ENCODE measurements at regions not wholly inside any gene's neighbourhood (a gene's known extent, or its start where the extent isn't known, plus 50 kb on each side); places are given as distances from the start of the nearest gene placed in this dataset.
"Not testable (repeated sequence)": the region's sequence is repeated elsewhere in the genome, so short reads cannot be mapped to it uniquely, and the experiment has no call there.

DNA sequence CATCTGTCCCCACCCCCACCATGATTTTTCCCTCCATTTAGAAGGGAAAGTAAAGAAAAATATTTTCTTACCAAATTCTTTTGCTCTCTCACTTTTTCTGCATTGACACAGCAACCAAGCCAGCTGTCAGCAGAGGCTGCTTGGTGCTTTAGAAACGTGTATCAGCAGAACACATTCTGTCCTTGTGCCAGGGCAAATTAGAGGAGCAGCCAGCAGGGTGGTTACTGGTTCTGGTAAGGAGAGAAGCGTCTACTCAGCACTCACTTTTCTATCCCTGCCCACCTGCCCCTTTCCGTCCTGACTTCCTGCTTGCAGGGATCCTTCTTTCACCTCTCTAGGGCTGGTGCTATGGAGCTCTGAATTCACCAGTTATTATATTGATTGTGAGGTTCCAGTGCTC is 327.5 kb upstream of the PDE3A start:
- no peaks in the 10 kb centered on the region for H3K36me3 Mint-ChIP-seq

DNA sequence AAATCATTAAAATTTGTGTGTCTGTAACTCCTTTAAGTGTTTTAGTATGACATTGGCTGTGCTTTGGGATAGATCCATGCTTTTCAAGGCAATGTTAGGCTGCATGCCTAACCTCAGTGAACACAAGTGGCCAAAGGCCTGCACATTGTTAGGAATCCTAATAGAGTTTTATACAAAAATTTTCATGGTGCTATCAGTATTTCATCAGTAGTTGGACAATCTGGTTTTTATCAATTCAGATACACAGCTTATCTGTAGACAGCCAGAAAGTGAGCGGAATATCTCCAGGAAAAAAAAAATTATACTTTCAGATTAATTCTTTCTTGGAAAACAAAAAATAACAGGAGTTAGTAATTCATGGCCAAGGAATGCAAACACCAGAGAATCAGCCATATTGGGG is 324.0 kb upstream of the PDE3A start:
- no peak overlapping the region for H3K27ac Mint-ChIP-seq
- no peaks in the 10 kb centered on the region for H3K4me1 Mint-ChIP-seq
- no peak overlapping the region for H3K4me3 Mint-ChIP-seq
- no peak for DNase-seq
- H3K9me3 Mint-ChIP-seq, result no peaks in the 10 kb centered on the region
- CTCF ChIA-PET, result no interaction called here
- H3K27me3 Mint-ChIP-seq, result no peaks in the 10 kb centered on the region
- H3K36me3 Mint-ChIP-seq, result no peaks in the 10 kb centered on the region

More for the DNA sequence above, 327.5 kb upstream of the PDE3A start:
- H3K9me3 Mint-ChIP-seq, result peaks cover 2% of the 10 kb centered on the region
- CTCF ChIA-PET, result no interaction called here
- DNase-seq, result no peak
- no peak overlapping the region for H3K4me3 Mint-ChIP-seq
- no peak overlapping the region for H3K27ac Mint-ChIP-seq
- no peaks in the 10 kb centered on the region for H3K27me3 Mint-ChIP-seq
- no peaks in the 10 kb centered on the region for H3K4me1 Mint-ChIP-seq

DNA sequence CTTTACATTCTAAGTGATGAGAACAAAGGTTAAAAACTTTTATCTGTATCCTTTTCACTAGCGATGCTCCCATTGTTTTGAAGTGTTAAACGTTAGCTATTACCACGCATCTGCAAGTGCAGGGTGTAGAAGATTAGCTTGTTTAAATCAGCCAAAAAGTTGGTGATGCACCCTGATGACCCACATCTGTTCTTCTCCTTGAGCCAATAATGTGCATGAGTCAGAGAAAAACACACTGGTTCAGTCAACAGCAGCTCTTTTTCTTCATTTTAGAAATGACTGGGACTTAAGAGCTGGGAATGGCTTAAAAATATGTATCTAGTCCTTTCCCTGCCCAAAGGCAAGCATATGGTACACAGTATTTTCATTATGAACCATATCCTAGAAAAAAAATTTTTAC is 323.5 kb upstream of the PDE3A start:
- no peak for DNase-seq
- CTCF ChIA-PET, result no interaction called here
- H3K4me1 Mint-ChIP-seq, result no peaks in the 10 kb centered on the region
- H3K27ac Mint-ChIP-seq, result no peak overlapping the region
- no peak overlapping the region for H3K4me3 Mint-ChIP-seq
- no peaks in the 10 kb centered on the region for H3K9me3 Mint-ChIP-seq
- H3K27me3 Mint-ChIP-seq, result no peaks in the 10 kb centered on the region
- H3K36me3 Mint-ChIP-seq, result no peaks in the 10 kb centered on the region

DNA sequence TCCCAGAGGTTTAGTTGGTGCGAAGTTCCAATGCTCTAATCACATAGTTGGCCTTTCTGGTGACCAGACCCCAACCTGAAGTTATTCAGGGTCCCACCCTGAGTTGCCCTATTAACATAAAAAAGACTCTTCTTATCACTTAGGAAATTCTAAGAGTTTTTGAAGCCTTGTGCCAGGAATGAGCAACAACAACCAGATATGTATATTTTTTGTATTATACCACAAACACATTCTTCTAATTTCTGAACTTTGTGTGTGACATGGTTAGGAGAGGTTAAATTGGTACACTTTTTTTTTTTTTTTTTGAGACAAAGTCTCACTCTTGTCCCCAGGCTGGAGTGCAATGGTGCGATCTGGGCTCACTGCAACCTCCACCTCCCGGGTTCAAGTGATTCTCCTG is 320.4 kb upstream of the PDE3A start:
- no peak for DNase-seq
- H3K27me3 Mint-ChIP-seq, result no peaks in the 10 kb centered on the region
- no peaks in the 10 kb centered on the region for H3K36me3 Mint-ChIP-seq
- H3K4me1 Mint-ChIP-seq, result no peaks in the 10 kb centered on the region
- CTCF ChIA-PET, result no interaction called here
- no peak overlapping the region for H3K27ac Mint-ChIP-seq
- no peaks in the 10 kb centered on the region for H3K9me3 Mint-ChIP-seq
- no peak overlapping the region for H3K4me3 Mint-ChIP-seq

DNA sequence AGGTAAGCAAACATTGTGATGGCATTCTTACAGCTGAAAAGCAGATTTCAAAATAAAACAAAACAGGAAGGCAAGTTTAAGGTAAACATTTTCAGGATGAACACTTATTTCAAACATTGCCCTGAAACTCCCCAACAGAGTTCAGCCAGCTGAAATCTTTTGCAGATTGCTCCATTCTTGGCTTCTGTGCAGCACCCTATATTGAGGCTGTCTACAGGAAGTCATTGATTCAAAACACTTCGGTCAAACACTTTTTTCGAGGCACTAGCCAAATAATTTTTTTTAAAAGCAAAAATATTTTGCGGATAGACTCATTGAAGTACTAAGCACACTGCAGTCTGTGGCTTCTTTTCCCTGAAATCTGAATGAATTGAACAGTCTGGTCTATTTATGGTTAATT is 318.1 kb upstream of the PDE3A start:
- H3K27ac Mint-ChIP-seq, result no peak overlapping the region
- H3K27me3 Mint-ChIP-seq, result no peaks in the 10 kb centered on the region
- H3K36me3 Mint-ChIP-seq, result no peaks in the 10 kb centered on the region
- no peak overlapping the region for H3K4me3 Mint-ChIP-seq
- no peaks in the 10 kb centered on the region for H3K9me3 Mint-ChIP-seq
- CTCF ChIA-PET, result no interaction called here
- no peak for DNase-seq
- H3K4me1 Mint-ChIP-seq, result no peaks in the 10 kb centered on the region

DNA sequence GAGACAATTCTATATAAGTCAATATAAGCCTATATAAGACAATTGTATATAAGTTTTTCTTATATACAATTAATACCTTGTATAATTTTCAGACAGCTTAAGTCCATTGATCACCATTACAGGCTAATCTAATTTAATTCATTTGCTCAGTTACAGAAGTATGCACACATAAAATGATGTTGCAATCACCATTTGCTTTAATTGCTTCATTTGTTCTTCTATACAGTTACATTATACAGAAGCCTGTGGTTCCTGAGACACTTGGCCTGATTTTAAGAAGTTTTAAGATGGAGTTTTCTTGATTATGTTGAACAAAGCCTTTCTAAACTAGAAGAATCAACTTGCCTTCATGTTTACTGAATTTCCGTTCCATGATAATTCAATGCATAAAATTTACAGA is 314.6 kb upstream of the PDE3A start:
- H3K27ac Mint-ChIP-seq, result no peak overlapping the region
- CTCF ChIA-PET, result interaction anchor here (0.7 kb wide), 1 partner anchor 354 kb away, joined by 3 read pairs; no protein-coding TSS in a partner anchor
- DNase-seq, result no peak

DNA sequence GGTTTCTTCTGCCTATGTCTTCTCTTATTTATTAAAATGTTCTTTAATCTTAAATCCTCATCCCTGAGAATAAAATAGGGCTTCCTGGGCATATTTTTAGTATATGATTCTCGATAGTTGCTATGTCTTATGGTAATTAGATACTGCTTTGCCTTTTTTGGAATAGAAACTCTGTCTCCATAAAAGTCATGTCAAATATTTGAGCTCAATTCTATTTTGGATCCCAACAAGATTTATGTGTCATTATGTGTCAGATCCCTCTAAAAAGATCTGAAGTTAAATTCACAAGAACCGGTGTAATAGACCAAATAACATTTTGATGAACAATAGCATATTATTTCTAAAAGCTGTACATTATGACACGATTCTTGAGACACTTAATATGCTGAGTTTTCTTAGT is 312.5 kb upstream of the PDE3A start:
- H3K27me3 Mint-ChIP-seq, result no peaks in the 10 kb centered on the region
- no peak overlapping the region for H3K4me3 Mint-ChIP-seq
- no peak for DNase-seq
- no peak overlapping the region for H3K27ac Mint-ChIP-seq
- CTCF ChIA-PET, result no interaction called here
- peaks cover 4% of the 10 kb centered on the region for H3K9me3 Mint-ChIP-seq
- H3K36me3 Mint-ChIP-seq, result no peaks in the 10 kb centered on the region
- no peaks in the 10 kb centered on the region for H3K4me1 Mint-ChIP-seq

More for the DNA sequence above, 314.6 kb upstream of the PDE3A start:
- H3K36me3 Mint-ChIP-seq, result no peaks in the 10 kb centered on the region
- no peaks in the 10 kb centered on the region for H3K9me3 Mint-ChIP-seq
- H3K4me1 Mint-ChIP-seq, result no peaks in the 10 kb centered on the region
- no peaks in the 10 kb centered on the region for H3K27me3 Mint-ChIP-seq
- H3K4me3 Mint-ChIP-seq, result no peak overlapping the region

GRCh38 chr12:20057398-20057797 is 310.9 kb upstream of the PDE3A start:
- H3K9me3 Mint-ChIP-seq, result peaks cover 5% of the 10 kb centered on the region
- H3K4me3 Mint-ChIP-seq, result no peak overlapping the region
- no peaks in the 10 kb centered on the region for H3K27me3 Mint-ChIP-seq
- CTCF ChIA-PET, result no interaction called here
- no peak for DNase-seq
- no peak overlapping the region for H3K27ac Mint-ChIP-seq
- H3K36me3 Mint-ChIP-seq, result no peaks in the 10 kb centered on the region
- H3K4me1 Mint-ChIP-seq, result no peaks in the 10 kb centered on the region

DNA sequence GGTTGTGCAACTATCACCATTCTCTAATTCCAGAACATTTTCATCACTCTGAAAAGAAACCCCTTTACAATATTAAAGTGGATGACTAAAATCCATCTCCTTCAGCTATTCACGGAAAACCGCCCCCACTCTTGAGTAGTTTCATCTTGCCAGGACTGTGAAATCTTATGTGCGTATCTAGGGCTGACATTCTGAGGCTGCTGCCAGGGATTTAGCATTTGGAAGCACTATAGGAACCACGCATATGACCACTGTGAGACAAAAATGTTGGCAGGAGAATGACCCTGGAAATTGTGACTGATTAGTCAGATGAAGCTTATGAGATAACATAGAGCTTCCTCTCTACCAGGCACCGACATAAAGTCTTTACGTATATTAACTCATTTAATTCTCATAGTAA is 305.2 kb upstream of the PDE3A start:
- H3K27me3 Mint-ChIP-seq, result no peaks in the 10 kb centered on the region
- DNase-seq, result no peak
- H3K4me3 Mint-ChIP-seq, result no peak overlapping the region
- H3K4me1 Mint-ChIP-seq, result no peaks in the 10 kb centered on the region
- H3K9me3 Mint-ChIP-seq, result peaks cover 10% of the 10 kb centered on the region
- no peak overlapping the region for H3K27ac Mint-ChIP-seq
- CTCF ChIA-PET, result no interaction called here
- H3K36me3 Mint-ChIP-seq, result no peaks in the 10 kb centered on the region

GRCh38 chr12:20077618-20078017 is 290.7 kb upstream of the PDE3A start:
- no peaks in the 10 kb centered on the region for H3K4me1 Mint-ChIP-seq
- H3K36me3 Mint-ChIP-seq, result no peaks in the 10 kb centered on the region
- H3K27ac Mint-ChIP-seq, result no peak overlapping the region
- peaks cover 2% of the 10 kb centered on the region for H3K9me3 Mint-ChIP-seq
- H3K4me3 Mint-ChIP-seq, result no peak overlapping the region
- no peak for DNase-seq
- no peaks in the 10 kb centered on the region for H3K27me3 Mint-ChIP-seq
- CTCF ChIA-PET, result no interaction called here

DNA sequence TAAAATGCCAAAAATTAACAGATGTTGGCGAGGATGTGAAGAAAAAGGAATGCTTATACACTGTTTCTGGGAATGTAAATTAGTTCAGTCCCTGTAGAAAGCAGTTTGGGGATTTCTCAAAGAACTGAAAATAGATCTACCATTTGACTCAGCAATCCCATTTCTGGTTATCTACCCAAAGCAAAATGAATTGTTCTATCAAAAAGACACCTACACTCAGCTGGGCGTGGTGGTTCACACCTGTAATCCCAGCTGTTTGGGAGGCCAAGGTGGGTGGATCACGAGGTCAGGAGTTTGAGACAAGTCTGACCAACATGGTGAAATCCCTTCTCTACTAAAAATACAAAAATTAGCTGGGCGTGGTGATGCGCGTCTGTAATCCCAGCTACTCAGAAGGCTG is 279.3 kb upstream of the PDE3A start:
- H3K36me3 Mint-ChIP-seq, result no peaks in the 10 kb centered on the region
- no peaks in the 10 kb centered on the region for H3K27me3 Mint-ChIP-seq
- H3K4me1 Mint-ChIP-seq, result no peaks in the 10 kb centered on the region
- H3K9me3 Mint-ChIP-seq, result peaks cover 6% of the 10 kb centered on the region
- CTCF ChIA-PET, result no interaction called here
- no peak overlapping the region for H3K4me3 Mint-ChIP-seq
- H3K27ac Mint-ChIP-seq, result no peak overlapping the region
- no peak for DNase-seq

DNA sequence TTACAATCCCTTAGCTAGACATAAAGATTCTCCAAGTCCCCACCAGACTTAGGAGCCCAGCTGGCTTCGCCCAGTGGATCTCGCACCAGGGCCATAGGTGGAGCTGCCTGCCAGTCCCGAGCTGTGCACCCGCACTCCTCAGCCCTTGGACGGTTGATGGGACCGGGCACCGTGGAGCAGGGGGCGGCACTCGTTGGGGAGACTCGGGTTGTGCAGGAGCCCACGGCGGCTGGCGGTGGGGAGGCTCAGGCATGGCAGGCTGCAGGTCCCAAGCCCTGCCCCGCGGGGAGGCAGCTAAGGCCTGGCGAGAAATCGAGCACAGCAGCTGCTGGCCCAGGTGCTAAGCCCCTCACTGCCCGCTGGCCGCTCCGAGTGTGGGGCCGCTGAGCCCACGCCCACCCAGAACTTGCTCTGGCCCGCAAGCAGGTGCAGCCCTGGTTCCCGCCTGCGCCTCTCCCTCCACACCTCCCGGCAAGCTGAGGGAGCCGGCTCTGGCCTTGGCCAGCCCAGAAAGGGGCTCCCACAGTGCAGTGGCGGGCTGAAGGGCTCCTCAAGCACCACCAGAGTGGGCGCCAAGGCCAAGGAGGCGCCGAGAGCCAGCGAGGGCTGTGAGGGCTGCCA is 275.0 kb upstream of the PDE3A start:
- H3K27ac Mint-ChIP-seq, H3K27me3 Mint-ChIP-seq, DNase-seq, H3K4me1 Mint-ChIP-seq, H3K9me3 Mint-ChIP-seq, H3K36me3 Mint-ChIP-seq, CTCF ChIA-PET, H3K4me3 Mint-ChIP-seq: not testable (repeated sequence)

- no peaks in the 10 kb centered on the region for H3K27me3 Mint-ChIP-seq
- DNase-seq, result no peak
- no peaks in the 10 kb centered on the region for H3K36me3 Mint-ChIP-seq
- CTCF ChIA-PET, result no interaction called here
- peaks cover 4% of the 10 kb centered on the region for H3K9me3 Mint-ChIP-seq
- no peaks in the 10 kb centered on the region for H3K4me1 Mint-ChIP-seq
- no peak overlapping the region for H3K4me3 Mint-ChIP-seq
- H3K27ac Mint-ChIP-seq, result no peak overlapping the region
These were observed 271.9 kb upstream of the PDE3A start for GRCh38 chr12:20096430-20096829.

DNA sequence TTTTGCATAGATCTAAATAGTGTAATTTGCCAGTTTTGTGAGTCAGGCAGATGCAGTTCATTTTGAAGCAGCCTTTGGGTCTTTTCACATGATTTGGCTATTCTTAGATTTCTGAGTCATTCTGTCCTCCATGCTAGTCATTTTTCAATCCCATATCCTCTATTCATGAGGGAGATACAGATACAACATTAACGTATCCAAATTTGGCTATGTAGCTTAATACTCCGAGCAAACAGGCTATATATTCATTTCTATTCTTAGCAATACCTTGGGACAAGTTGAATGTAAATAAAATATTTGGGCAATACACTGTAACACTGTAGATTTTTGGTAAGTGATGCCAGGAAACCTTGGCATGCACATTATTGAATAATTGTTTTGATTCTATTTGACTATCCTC is 270.7 kb upstream of the PDE3A start:
- H3K9me3 Mint-ChIP-seq, result peaks cover 2% of the 10 kb centered on the region
- no peaks in the 10 kb centered on the region for H3K27me3 Mint-ChIP-seq

DNA sequence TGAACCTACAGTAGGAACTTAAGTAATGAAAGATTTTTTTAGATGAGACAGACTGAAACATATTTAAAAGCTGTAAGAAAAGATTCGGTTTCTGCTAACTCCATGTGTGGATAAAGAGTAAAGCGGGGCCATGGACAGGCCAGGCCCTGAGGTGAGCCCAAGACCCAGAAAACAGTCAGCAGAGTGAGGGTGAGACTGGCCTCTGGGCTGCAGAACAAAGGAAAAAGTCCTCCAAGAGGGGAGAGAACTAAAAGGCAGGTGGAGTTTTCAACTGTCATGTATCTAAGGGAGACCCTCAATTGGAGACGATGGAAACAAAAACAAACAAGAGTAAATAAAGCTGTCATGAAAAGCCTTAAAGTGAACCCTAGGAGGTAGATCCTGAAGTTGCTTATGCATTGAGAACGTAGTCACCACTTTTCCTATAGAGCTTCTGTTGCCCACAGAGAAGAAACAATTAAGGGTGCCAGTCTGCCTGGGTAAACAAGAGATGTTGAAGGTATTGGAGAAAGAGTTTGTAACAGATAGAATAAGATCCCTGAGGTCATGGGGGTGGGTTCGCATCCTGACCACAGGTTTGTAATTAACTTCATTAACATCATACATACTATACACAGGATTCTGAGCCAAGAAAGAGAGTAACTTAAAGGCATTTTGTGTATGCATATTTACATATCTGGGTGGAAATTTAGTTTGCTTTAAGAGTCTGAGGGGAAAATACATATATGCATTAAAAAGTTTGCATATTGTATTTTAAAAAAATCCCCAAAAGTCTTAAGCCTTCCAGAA is 268.7 kb upstream of the PDE3A start:
- Mint-ChIP-seq H3K36me3 (no peaks in the 10 kb centered on the region), H3K27me3 (no peaks in the 10 kb centered on the region), H3K4me3 (no peak overlapping the region), H3K9me3 (no peaks in the 10 kb centered on the region), H3K4me1 (no peaks in the 10 kb centered on the region), H3K27ac (no peak overlapping the region)
- CTCF ChIA-PET, result no interaction called here
- DNase-seq, result no peak

More for the DNA sequence above, 270.7 kb upstream of the PDE3A start:
- no peaks in the 10 kb centered on the region for H3K36me3 Mint-ChIP-seq
- no peak overlapping the region for H3K27ac Mint-ChIP-seq
- H3K4me1 Mint-ChIP-seq, result no peaks in the 10 kb centered on the region
- no peak for DNase-seq
- CTCF ChIA-PET, result no interaction called here
- H3K4me3 Mint-ChIP-seq, result no peak overlapping the region

Measured in activated naive CD4-positive, alpha-beta T cell treated with anti-CD3 and anti-CD28 coated beads, Interleukin-2, amount 10 ng/mL, durations not matched to agents 7 days and 5 days (primary cell).